Neural progenitor cell (in vitro differentiated cells): ENCODE measurements at regions not wholly inside any gene's neighbourhood (a gene's known extent, or its start where the extent isn't known, plus 50 kb on each side); places are given as distances from the start of the nearest gene placed in this dataset.

Experiments
- DNase-seq: peaks from one replicate; pipeline ENCODE4 v3.0.0-alpha.2; 2016; ENCODE audit warnings: low spot score
- H2AFZ ChIP-seq: fragments of 200-600 bp; sonication (generic); replicated peaks from 2 replicates; pipeline ENCODE4 v1.6.1; 2016; ENCODE audit warnings: antibody characterized with exemption
- H3F3A ChIP-seq: fragments of 200-600 bp; sonication (generic); 2 replicates; pipeline ENCODE4 v1.6.1; 2016; ENCODE audit warnings: antibody characterized with exemption, low read depth
- H3K27ac ChIP-seq: fragments of 200-600 bp; sonication (generic); 2 replicates; pipeline ENCODE4 v1.5.1; 2016; ENCODE audit warnings: mild to moderate bottlenecking
- H3K27me3 ChIP-seq: fragments of 200-600 bp; sonication (generic); 2 replicates; pipeline ENCODE4 v1.6.1; 2016; ENCODE audit warnings: mild to moderate bottlenecking, moderate library complexity
- H3K36me3 ChIP-seq: fragments of 200-600 bp; sonication (generic); 2 replicates; pipeline ENCODE4 v1.5.1; 2016
- H3K4me1 ChIP-seq: fragments of 200-600 bp; sonication (generic); 2 replicates; pipeline ENCODE4 v1.6.1; 2016; ENCODE audit warnings: mixed run types
- H3K4me2 ChIP-seq: fragments of 200-600 bp; sonication (generic); 2 replicates; pipeline ENCODE4 v1.6.1; 2016
- H3K4me3 ChIP-seq: fragments of 200-600 bp; sonication (generic); 2 replicates; pipeline ENCODE4 v1.5.1; 2016
- H3K79me2 ChIP-seq: fragments of 200-600 bp; sonication (generic); 2 replicates; pipeline ENCODE4 v1.6.1; 2016; ENCODE audit warnings: low read depth
- H3K9ac ChIP-seq: fragments of 200-600 bp; sonication (generic); 2 replicates; pipeline ENCODE4 v1.6.1; 2016
- H3K9me3 ChIP-seq: fragments of 200-600 bp; sonication (generic); 2 replicates; pipeline ENCODE4 v1.5.1; 2016; ENCODE audit warnings: low read depth
- H4K20me1 ChIP-seq: fragments of 200-600 bp; sonication (generic); 2 replicates; pipeline ENCODE4 v1.6.1; 2016; ENCODE audit warnings: low read depth
- H3K27ac Mint-ChIP-seq: 3 replicates; pipeline ENCODE4 v1.8.0; 2021; ENCODE audit warnings: mixed read lengths
- H3K27me3 Mint-ChIP-seq: 2 replicates; pipeline ENCODE4 v1.8.0; 2022; ENCODE audit warnings: low read depth, mild to moderate bottlenecking, inconsistent platforms, moderate library complexity, mixed read lengths; ENCODE audit not compliant: insufficient read depth
- H3K36me3 Mint-ChIP-seq: 3 replicates; pipeline ENCODE4 v1.8.0; 2021; ENCODE audit warnings: mixed read lengths
- H3K4me1 Mint-ChIP-seq: 3 replicates; pipeline ENCODE4 v1.8.0; 2021; ENCODE audit warnings: mixed read lengths
- H3K4me3 Mint-ChIP-seq: 3 replicates; pipeline ENCODE4 v1.8.0; 2021; ENCODE audit warnings: mild to moderate bottlenecking, moderate library complexity, mixed read lengths
- H3K9me3 Mint-ChIP-seq: 3 replicates; pipeline ENCODE4 v1.8.0; 2020; ENCODE audit warnings: mixed read lengths
- EZH2 ChIP-seq: fragments of 200-600 bp; sonication (generic); IDR thresholded peaks from 2 replicates; pipeline ENCODE4 v1.6.1; 2017; ENCODE audit warnings: antibody characterized with exemption, mild to moderate bottlenecking, moderate library complexity
- EZH2phosphoT487 ChIP-seq: fragments of 200-600 bp; sonication (generic); IDR thresholded peaks from 2 replicates; pipeline ENCODE4 v1.6.1; 2017; ENCODE audit warnings: antibody characterized with exemption
- TF ChIP-seq, protein P1 (sequence below): fragments of 200-600 bp; sonication (generic); IDR thresholded peaks from 2 replicates; pipeline ENCODE4 v1.5.1; 2017; ENCODE audit warnings: antibody characterized with exemption, mild to moderate bottlenecking

DNA sequence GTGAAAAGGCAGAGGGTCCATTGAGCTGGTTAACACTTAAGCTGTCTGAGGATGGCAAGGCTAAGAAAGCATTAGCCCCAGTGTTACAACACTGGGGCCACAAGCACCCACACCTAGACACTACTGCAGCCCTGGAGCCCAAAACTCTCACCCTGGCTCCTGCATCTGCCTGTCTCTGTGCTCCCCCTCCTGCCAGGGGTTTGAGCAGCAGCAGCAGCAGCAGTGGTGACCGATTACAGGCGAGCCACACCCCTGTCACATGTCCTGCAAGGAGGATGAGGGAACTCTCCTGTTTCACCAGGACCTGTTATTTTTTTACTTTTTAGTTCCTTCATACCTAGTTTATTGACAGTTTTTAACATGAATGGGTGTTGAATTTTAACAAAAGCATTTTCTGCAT lies 326.7 kb upstream of the MAP2 start:
- TF ChIP-seq, protein P1, sequence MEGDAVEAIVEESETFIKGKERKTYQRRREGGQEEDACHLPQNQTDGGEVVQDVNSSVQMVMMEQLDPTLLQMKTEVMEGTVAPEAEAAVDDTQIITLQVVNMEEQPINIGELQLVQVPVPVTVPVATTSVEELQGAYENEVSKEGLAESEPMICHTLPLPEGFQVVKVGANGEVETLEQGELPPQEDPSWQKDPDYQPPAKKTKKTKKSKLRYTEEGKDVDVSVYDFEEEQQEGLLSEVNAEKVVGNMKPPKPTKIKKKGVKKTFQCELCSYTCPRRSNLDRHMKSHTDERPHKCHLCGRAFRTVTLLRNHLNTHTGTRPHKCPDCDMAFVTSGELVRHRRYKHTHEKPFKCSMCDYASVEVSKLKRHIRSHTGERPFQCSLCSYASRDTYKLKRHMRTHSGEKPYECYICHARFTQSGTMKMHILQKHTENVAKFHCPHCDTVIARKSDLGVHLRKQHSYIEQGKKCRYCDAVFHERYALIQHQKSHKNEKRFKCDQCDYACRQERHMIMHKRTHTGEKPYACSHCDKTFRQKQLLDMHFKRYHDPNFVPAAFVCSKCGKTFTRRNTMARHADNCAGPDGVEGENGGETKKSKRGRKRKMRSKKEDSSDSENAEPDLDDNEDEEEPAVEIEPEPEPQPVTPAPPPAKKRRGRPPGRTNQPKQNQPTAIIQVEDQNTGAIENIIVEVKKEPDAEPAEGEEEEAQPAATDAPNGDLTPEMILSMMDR, result no peak
- TF ChIP-seq EZH2 (no peak), EZH2phosphoT487 (no peak)
- Histone ChIP-seq H3K9me3 (no peaks in the 10 kb centered on the region), H3K36me3 (no peaks in the 10 kb centered on the region), H3K27ac (no peak overlapping the region), H3K4me2 (no peak overlapping the region), H3K4me3 (no peak overlapping the region), H3F3A (no peaks in the 10 kb centered on the region), H3K4me1 (no peaks in the 10 kb centered on the region), H2AFZ (no peak overlapping the region), H4K20me1 (no peaks in the 10 kb centered on the region), H3K27me3 (no peaks in the 10 kb centered on the region), H3K9ac (no peak overlapping the region), H3K79me2 (no peaks in the 10 kb centered on the region)
- Mint-ChIP-seq H3K27me3 (no peaks in the 10 kb centered on the region), H3K4me3 (no peak overlapping the region), H3K4me1 (no peaks in the 10 kb centered on the region), H3K9me3 (no peaks in the 10 kb centered on the region), H3K27ac (no peak overlapping the region), H3K36me3 (no peaks in the 10 kb centered on the region)
- no peak for DNase-seq

DNA sequence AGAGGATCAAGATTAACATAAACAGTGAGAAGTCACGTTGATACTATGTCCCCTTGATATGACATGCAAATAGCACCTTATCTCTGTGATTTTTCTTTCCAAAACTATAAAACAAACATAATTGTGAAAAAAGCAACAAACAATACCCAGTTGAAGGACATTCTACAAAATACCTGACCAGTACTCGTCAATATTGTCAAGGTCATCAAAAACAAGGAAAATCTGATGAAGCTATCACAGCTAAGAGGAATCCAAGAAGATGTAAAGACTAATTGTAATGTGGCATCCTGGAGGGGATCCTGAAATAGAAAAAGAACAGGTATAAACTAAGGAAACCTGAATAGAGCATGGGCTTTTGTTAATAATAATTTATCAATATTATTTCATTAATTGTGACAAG lies 321.5 kb upstream of the MAP2 start:
- H3F3A ChIP-seq, result no peaks in the 10 kb centered on the region
- no peaks in the 10 kb centered on the region for H3K79me2 ChIP-seq
- Mint-ChIP-seq H3K36me3 (no peaks in the 10 kb centered on the region), H3K27me3 (no peaks in the 10 kb centered on the region), H3K4me3 (no peak overlapping the region), H3K9me3 (peaks cover 2% of the 10 kb centered on the region), H3K4me1 (no peaks in the 10 kb centered on the region), H3K27ac (no peak overlapping the region)
- TF ChIP-seq EZH2, result no peak
- H3K4me1 ChIP-seq, result no peaks in the 10 kb centered on the region
- no peaks in the 10 kb centered on the region for H3K9me3 ChIP-seq
- no peak overlapping the region for H3K9ac ChIP-seq
- H3K27ac ChIP-seq, result no peak overlapping the region
- no peaks in the 10 kb centered on the region for H3K36me3 ChIP-seq
- H2AFZ ChIP-seq, result no peak overlapping the region
- H3K27me3 ChIP-seq, result no peaks in the 10 kb centered on the region
- no peak overlapping the region for H3K4me2 ChIP-seq
- DNase-seq, result no peak
- no peaks in the 10 kb centered on the region for H4K20me1 ChIP-seq
- H3K4me3 ChIP-seq, result no peak overlapping the region

DNA sequence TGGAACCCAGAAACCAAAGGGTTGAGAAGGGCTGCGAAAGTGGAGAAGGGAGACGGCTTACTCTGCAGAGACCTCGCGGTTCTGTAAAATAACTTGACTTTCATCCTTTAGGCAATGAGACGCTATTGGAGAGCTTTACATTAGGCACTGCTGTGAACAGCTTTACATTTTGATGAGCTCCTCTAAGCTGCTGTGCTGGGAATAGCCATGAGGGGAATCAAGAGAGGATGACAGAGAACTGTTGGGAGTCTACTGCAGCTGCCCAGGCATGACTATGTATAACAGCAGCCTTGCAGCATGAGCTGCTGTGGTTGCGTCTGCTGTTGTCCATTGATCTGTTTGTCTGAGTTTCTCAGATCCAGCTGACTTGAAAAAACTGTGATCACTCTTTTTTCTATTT lies 310.8 kb upstream of the MAP2 start:
- Histone ChIP-seq H4K20me1 (no peaks in the 10 kb centered on the region), H3K79me2 (no peaks in the 10 kb centered on the region), H3K4me2 (no peak overlapping the region), H2AFZ (no peak overlapping the region), H3K4me1 (peaks cover 36% of the 10 kb centered on the region), H3F3A (no peaks in the 10 kb centered on the region), H3K27ac (no peak overlapping the region), H3K9me3 (no peaks in the 10 kb centered on the region), H3K27me3 (no peaks in the 10 kb centered on the region), H3K9ac (no peak overlapping the region), H3K36me3 (no peaks in the 10 kb centered on the region), H3K4me3 (no peak overlapping the region)
- peak; percentile 63 for DNase-seq
- Mint-ChIP-seq H3K9me3 (peaks cover 1% of the 10 kb centered on the region), H3K4me1 (peaks cover 7% of the 10 kb centered on the region), H3K27ac (no peak overlapping the region), H3K27me3 (no peaks in the 10 kb centered on the region), H3K4me3 (no peak overlapping the region), H3K36me3 (no peaks in the 10 kb centered on the region)
- no peak for TF ChIP-seq EZH2
- TF ChIP-seq, protein P1, result no peak

DNA sequence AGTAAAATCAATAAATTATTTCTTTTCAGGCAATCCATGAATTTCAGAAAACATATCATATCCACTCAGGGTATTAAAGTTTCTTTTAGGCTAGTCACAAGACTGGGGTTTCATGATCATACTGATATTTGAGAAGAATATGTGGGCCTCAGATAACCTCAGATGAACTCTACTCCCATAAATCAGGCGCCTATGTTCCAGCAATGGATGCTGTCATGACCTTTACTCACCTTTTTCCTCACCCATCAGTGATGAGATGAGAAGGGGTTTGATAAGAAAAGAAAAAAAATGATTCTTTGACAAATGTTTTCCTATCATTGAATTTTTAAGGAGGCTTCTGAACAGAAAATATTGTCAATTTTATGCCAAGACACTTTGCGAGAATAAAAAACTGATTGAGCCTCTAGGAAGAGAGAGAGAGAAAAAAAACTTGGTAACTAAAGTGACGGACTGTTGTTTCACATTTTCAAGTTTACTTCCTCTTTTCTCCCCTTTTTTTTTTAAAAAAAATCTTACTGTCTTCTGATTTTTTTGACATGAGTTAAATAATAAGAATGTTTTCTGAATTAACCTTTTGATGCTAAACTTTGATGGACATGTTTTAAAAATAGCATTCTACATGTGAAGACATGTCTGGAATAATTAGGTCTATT lies 309.1 kb upstream of the MAP2 start:
- H3K79me2 ChIP-seq, result no peaks in the 10 kb centered on the region

More for the DNA sequence above, 309.1 kb upstream of the MAP2 start:
- TF ChIP-seq, protein P1, result no peak
- TF ChIP-seq EZH2 (no peak), EZH2phosphoT487 (no peak)
- H3K36me3 Mint-ChIP-seq, result no peaks in the 10 kb centered on the region
- H3K27ac Mint-ChIP-seq, result no peak overlapping the region
- Histone ChIP-seq H3F3A (no peaks in the 10 kb centered on the region), H3K4me2 (no peak overlapping the region), H3K9me3 (no peaks in the 10 kb centered on the region), H3K4me3 (no peak overlapping the region), H3K36me3 (no peaks in the 10 kb centered on the region), H3K9ac (no peak overlapping the region), H2AFZ (no peak overlapping the region), H3K27ac (no peak overlapping the region), H4K20me1 (no peaks in the 10 kb centered on the region), H3K4me1 (peaks cover 36% of the 10 kb centered on the region), H3K27me3 (no peaks in the 10 kb centered on the region)
- no peaks in the 10 kb centered on the region for H3K27me3 Mint-ChIP-seq
- H3K4me3 Mint-ChIP-seq, result no peak overlapping the region
- peaks cover 7% of the 10 kb centered on the region for H3K4me1 Mint-ChIP-seq
- no peak for DNase-seq
- H3K9me3 Mint-ChIP-seq, result no peaks in the 10 kb centered on the region
